ENCODE measurements at regions not wholly inside any gene's neighbourhood (a gene's known extent, or its start where the extent isn't known, plus 50 kb on each side); places are given as distances from the start of the nearest gene placed in this dataset.
A peak's percentile ranks its signal among the peaks of the same experiment; 100 is the strongest.
"Not testable (repeated sequence)": the region's sequence is repeated elsewhere in the genome, so short reads cannot be mapped to it uniquely, and the experiment has no call there.

- no peak for DNase-seq (ENCODE audit: extremely low spot score, insufficient read length, low read depth)
- FAIRE-seq: no peak
Observed at GRCh38 chr5:111926026-111926425, 169.0 kb upstream of the NREP start.

- no peak for DNase-seq (ENCODE audit: extremely low spot score, insufficient read length, low read depth)
- FAIRE-seq: no peak
Observed at GRCh38 chr5:111922344-111922743, 165.3 kb upstream of the NREP start.

GRCh38 chr5:111921691-111922090 lies 164.7 kb upstream of the NREP start:
- not testable (repeated sequence) for FAIRE-seq; DNase-seq (ENCODE audit: extremely low spot score, insufficient read length, low read depth)

- FAIRE-seq (peak; percentile 67), DNase-seq (ENCODE audit: extremely low spot score, insufficient read length, low read depth) (no peak)
Observed at GRCh38 chr5:111914966-111915636, 158.1 kb upstream of the NREP start.

- FAIRE-seq: peak; percentile 51
- DNase-seq (ENCODE audit: extremely low spot score, insufficient read length, low read depth): no peak
Observed at GRCh38 chr5:111902436-111902835, 145.4 kb upstream of the NREP start.

GRCh38 chr5:111901296-111901695 lies 144.3 kb upstream of the NREP start:
- no peak for DNase-seq (ENCODE audit: extremely low spot score, insufficient read length, low read depth)
- FAIRE-seq: peak; percentile 12

GRCh38 chr5:111892949-111893348 lies 136.0 kb upstream of the NREP start:
- no peak for FAIRE-seq
- DNase-seq (ENCODE audit: extremely low spot score, insufficient read length, low read depth): no peak

GRCh38 chr5:111887706-111888105 lies 130.7 kb upstream of the NREP start:
- no peak for DNase-seq (ENCODE audit: extremely low spot score, insufficient read length, low read depth)
- no peak for FAIRE-seq

- FAIRE-seq (no peak), DNase-seq (ENCODE audit: extremely low spot score, insufficient read length, low read depth) (no peak)
Observed at GRCh38 chr5:111869681-111870080, 112.7 kb upstream of the NREP start.

- no peak for FAIRE-seq
- DNase-seq (ENCODE audit: extremely low spot score, insufficient read length, low read depth): no peak
Observed at GRCh38 chr5:111865356-111865755, 108.4 kb upstream of the NREP start.

GRCh38 chr5:111863801-111864200 lies 106.8 kb upstream of the NREP start:
- DNase-seq (ENCODE audit: extremely low spot score, insufficient read length, low read depth): no peak

GRCh38 chr5:111859533-111860270 lies 102.7 kb upstream of the NREP start:
- DNase-seq (ENCODE audit: extremely low spot score, insufficient read length, low read depth): no peak
- FAIRE-seq: no peak

More at GRCh38 chr5:111863801-111864200, 106.8 kb upstream of the NREP start:
- no peak for FAIRE-seq

GRCh38 chr5:111859031-111859430 lies 102.0 kb upstream of the NREP start:
- DNase-seq (ENCODE audit: extremely low spot score, insufficient read length, low read depth): no peak
- no peak for FAIRE-seq

- DNase-seq (ENCODE audit: extremely low spot score, insufficient read length, low read depth) (no peak), FAIRE-seq (no peak)
Observed at GRCh38 chr5:111857623-111858022, 100.6 kb upstream of the NREP start.

GRCh38 chr5:111856876-111857466 lies 100.0 kb upstream of the NREP start:
- DNase-seq (ENCODE audit: extremely low spot score, insufficient read length, low read depth) (no peak), FAIRE-seq (no peak)

- FAIRE-seq (no peak), DNase-seq (ENCODE audit: extremely low spot score, insufficient read length, low read depth) (no peak)
Observed at GRCh38 chr5:111855356-111855755, 98.4 kb upstream of the NREP start.

- no peak for FAIRE-seq
- DNase-seq (ENCODE audit: extremely low spot score, insufficient read length, low read depth): no peak
Observed at GRCh38 chr5:111854186-111854585, 97.2 kb upstream of the NREP start.

GRCh38 chr5:111853748-111854147 lies 96.8 kb upstream of the NREP start:
- peak; percentile 80 for FAIRE-seq
- peak; percentile 11 for DNase-seq (ENCODE audit: extremely low spot score, insufficient read length, low read depth)

- FAIRE-seq (no peak), DNase-seq (ENCODE audit: extremely low spot score, insufficient read length, low read depth) (no peak)
Observed at GRCh38 chr5:111851631-111852548, 94.9 kb upstream of the NREP start.

- FAIRE-seq: no peak
- DNase-seq (ENCODE audit: extremely low spot score, insufficient read length, low read depth): no peak
Observed at GRCh38 chr5:111848476-111848875, 91.5 kb upstream of the NREP start.
